ENCODE measurements at regions not wholly inside any gene's neighbourhood (a gene's known extent, or its start where the extent isn't known, plus 50 kb on each side); places are given as distances from the start of the nearest gene placed in this dataset.

- no peak for DNase-seq (ENCODE audit: low read depth)
- no peak overlapping the region for H3K4me3 ChIP-seq (ENCODE audit: low read length)
- no peak for TF ChIP-seq CTCF (conservative IDR thresholded peaks at IDR 0.05; ENCODE audit: low read length)
Observed at GRCh38 chr3:74515451-74515850, 99.0 kb downstream of the CNTN3 start.

- H3K4me3 ChIP-seq (ENCODE audit: low read length), result no peak overlapping the region
- DNase-seq (ENCODE audit: low read depth), result no peak
- TF ChIP-seq CTCF (conservative IDR thresholded peaks at IDR 0.05; ENCODE audit: low read length), result no peak
Observed at GRCh38 chr3:74511078-74511477, 103.4 kb downstream of the CNTN3 start.

- TF ChIP-seq CTCF (conservative IDR thresholded peaks at IDR 0.05; ENCODE audit: low read length), result no peak
- no peak for DNase-seq (ENCODE audit: low read depth)
- no peak overlapping the region for H3K4me3 ChIP-seq (ENCODE audit: low read length)
Observed at GRCh38 chr3:74510261-74510818, 104.1 kb downstream of the CNTN3 start.

- no peak overlapping the region for H3K4me3 ChIP-seq (ENCODE audit: low read length)
- no peak for TF ChIP-seq CTCF (conservative IDR thresholded peaks at IDR 0.05; ENCODE audit: low read length)
- no peak for DNase-seq (ENCODE audit: low read depth)
Observed at GRCh38 chr3:74507691-74508090, 106.8 kb downstream of the CNTN3 start.

- H3K4me3 ChIP-seq (ENCODE audit: low read length), result no peak overlapping the region
- no peak for TF ChIP-seq CTCF (conservative IDR thresholded peaks at IDR 0.05; ENCODE audit: low read length)
- no peak for DNase-seq (ENCODE audit: low read depth)
Observed at GRCh38 chr3:74506246-74506645, 108.2 kb downstream of the CNTN3 start.

- no peak overlapping the region for H3K4me3 ChIP-seq (ENCODE audit: low read length)
- DNase-seq (ENCODE audit: low read depth), result no peak
- no peak for TF ChIP-seq CTCF (conservative IDR thresholded peaks at IDR 0.05; ENCODE audit: low read length)
Observed at GRCh38 chr3:74501007-74501406, 113.5 kb downstream of the CNTN3 start.

GRCh38 chr3:74500257-74500656, 114.2 kb downstream of the CNTN3 start:
- DNase-seq (ENCODE audit: low read depth), result peak; percentile 55
- TF ChIP-seq CTCF (conservative IDR thresholded peaks at IDR 0.05; ENCODE audit: low read length), result no peak
- no peak overlapping the region for H3K4me3 ChIP-seq (ENCODE audit: low read length)
